Limb (tissue), 2 donors: ENCODE measurements at regions not wholly inside any gene's neighbourhood (a gene's known extent, or its start where the extent isn't known, plus 50 kb on each side); places are given as distances from the start of the nearest gene placed in this dataset.

Experiments used
- DNase-seq, 2 donors: peaks; one replicate each; pipeline ENCODE4 v3.0.0-alpha.2; 2016; ENCODE audit errors: extremely low spot score in 2 of 2

GRCh38 chr13:111909501-111909900, 157.4 kb upstream of the SOX1 start:
- DNase-seq = peak in 1 of 2 donors; percentile 7

- peak in 1 of 2 donors; percentile 11 for DNase-seq
Observed at GRCh38 chr13:111909971-111910671, 156.8 kb upstream of the SOX1 start.

GRCh38 chr13:111911121-111911720, 155.7 kb upstream of the SOX1 start:
- peak in 1 of 2 donors; percentile 7 for DNase-seq

- DNase-seq = peak in 1 of 2 donors; percentile 8
Observed at GRCh38 chr13:111911754-111912452, 155.0 kb upstream of the SOX1 start.

GRCh38 chr13:111912453-111912866, 154.5 kb upstream of the SOX1 start:
- DNase-seq = peak in 1 of 2 donors; percentile 7

- peak in 1 of 2 donors; percentile 39 for DNase-seq
Observed at GRCh38 chr13:111912991-111913760, 153.8 kb upstream of the SOX1 start.

- DNase-seq = peak in 1 of 2 donors; percentile 31
Observed at GRCh38 chr13:111913761-111914140, 153.2 kb upstream of the SOX1 start.

- peak in 1 of 2 donors; percentile 20 for DNase-seq
Observed at GRCh38 chr13:111914241-111915103, 152.5 kb upstream of the SOX1 start.

GRCh38 chr13:111915104-111915551, 151.8 kb upstream of the SOX1 start:
- DNase-seq = no peak

- peak in 1 of 2 donors; percentile 10 for DNase-seq
Observed at GRCh38 chr13:111916201-111916600, 150.7 kb upstream of the SOX1 start.

GRCh38 chr13:111917086-111917485, 149.9 kb upstream of the SOX1 start:
- DNase-seq = peak in 1 of 2 donors; percentile 19

- DNase-seq = peak in 1 of 2 donors; percentile 16
Observed at GRCh38 chr13:111917901-111918300, 149.0 kb upstream of the SOX1 start.

- DNase-seq = peak in 1 of 2 donors; percentile 11
Observed at GRCh38 chr13:111919286-111919685, 147.7 kb upstream of the SOX1 start.

- peak in 1 of 2 donors; percentile 26 for DNase-seq
Observed at GRCh38 chr13:111919849-111920248, 147.1 kb upstream of the SOX1 start.

GRCh38 chr13:111920306-111920931, 146.5 kb upstream of the SOX1 start:
- DNase-seq = peak in 1 of 2 donors; percentile 16

GRCh38 chr13:111920932-111921705, 145.8 kb upstream of the SOX1 start:
- DNase-seq = peak in 1 of 2 donors; percentile 22

- peak in 1 of 2 donors; percentile 8 for DNase-seq
Observed at GRCh38 chr13:111922086-111922485, 144.9 kb upstream of the SOX1 start.

GRCh38 chr13:111923439-111923838, 143.5 kb upstream of the SOX1 start:
- no peak for DNase-seq

- DNase-seq = peak in 1 of 2 donors; percentile 14
Observed at GRCh38 chr13:111923991-111924677, 142.8 kb upstream of the SOX1 start.
